HUDEP-2 (cell line): ENCODE measurements at regions not wholly inside any gene's neighbourhood (a gene's known extent, or its start where the extent isn't known, plus 50 kb on each side); places are given as distances from the start of the nearest gene placed in this dataset.

ENCODE experiments used
- DNase-seq, 76 experiments: peaks; one replicate each; lab custom pipeline; 2025; ENCODE audit not compliant: unreplicated experiment in 76 of 76; lab: John Stamatoyannopoulos, UW

- DNase-seq: no peak
Measured at GRCh38 chr21:27827972-27828371, 861.1 kb upstream of the ADAMTS5 start.

GRCh38 chr21:27825035-27825434 lies 858.1 kb upstream of the ADAMTS5 start:
- DNase-seq: no peak

- DNase-seq: no peak
Measured at GRCh38 chr21:27823652-27824201, 856.8 kb upstream of the ADAMTS5 start.

- DNase-seq: no peak
Measured at GRCh38 chr21:27820342-27820741, 853.5 kb upstream of the ADAMTS5 start.

- no peak for DNase-seq
Measured at GRCh38 chr21:27819299-27819698, 852.4 kb upstream of the ADAMTS5 start.

- no peak for DNase-seq
Measured at GRCh38 chr21:27818847-27819246, 852.0 kb upstream of the ADAMTS5 start.

GRCh38 chr21:27817902-27818623 lies 851.2 kb upstream of the ADAMTS5 start:
- no peak for DNase-seq

GRCh38 chr21:27817074-27817473 lies 850.2 kb upstream of the ADAMTS5 start:
- DNase-seq: no peak

- DNase-seq: no peak
Measured at GRCh38 chr21:27816301-27816700, 849.4 kb upstream of the ADAMTS5 start.

- no peak for DNase-seq
Measured at GRCh38 chr21:27814226-27814625, 847.3 kb upstream of the ADAMTS5 start.

- DNase-seq: no peak
Measured at GRCh38 chr21:27813750-27814149, 846.9 kb upstream of the ADAMTS5 start.

GRCh38 chr21:27813344-27813743 lies 846.5 kb upstream of the ADAMTS5 start:
- DNase-seq: no peak

GRCh38 chr21:27812279-27812678 lies 845.4 kb upstream of the ADAMTS5 start:
- no peak for DNase-seq

GRCh38 chr21:27808923-27809322 lies 842.0 kb upstream of the ADAMTS5 start:
- DNase-seq: no peak

GRCh38 chr21:27807596-27807995 lies 840.7 kb upstream of the ADAMTS5 start:
- no peak for DNase-seq

- no peak for DNase-seq
Measured at GRCh38 chr21:27806281-27806680, 839.4 kb upstream of the ADAMTS5 start.

GRCh38 chr21:27805696-27806095 lies 838.8 kb upstream of the ADAMTS5 start:
- DNase-seq: no peak

- DNase-seq: no peak
Measured at GRCh38 chr21:27804515-27804914, 837.6 kb upstream of the ADAMTS5 start.

GRCh38 chr21:27803571-27803970 lies 836.7 kb upstream of the ADAMTS5 start:
- DNase-seq: no peak

GRCh38 chr21:27802816-27803475 lies 836.1 kb upstream of the ADAMTS5 start:
- DNase-seq: peak in 5 of 76 experiments; percentile 1 to 19 (median 1)

GRCh38 chr21:27799861-27800260 lies 833.0 kb upstream of the ADAMTS5 start:
- no peak for DNase-seq

GRCh38 chr21:27796106-27796505 lies 829.2 kb upstream of the ADAMTS5 start:
- DNase-seq: no peak
